A549 (cell line): ENCODE measurements at regions not wholly inside any gene's neighbourhood (a gene's known extent, or its start where the extent isn't known, plus 50 kb on each side); places are given as distances from the start of the nearest gene placed in this dataset.

ENCODE experiments used
- CTCF ChIP-seq: fragments of >200 bp; sonication (Bioruptor Twin); formaldehyde crosslinking; IDR thresholded peaks from 3 replicates; pipeline ENCODE4 v1.5.1; 2016
- EP300 ChIP-seq, 2 experiments: fragments of >200 bp; sonication (Bioruptor Twin); formaldehyde crosslinking; IDR thresholded peaks; 2 replicates in 1 of 2; 3 replicates in 1 of 2; pipeline ENCODE4 v1.6.1; 2016 to 2017
- HDAC2 ChIP-seq: fragments of 200-600 bp; sonication (generic); IDR thresholded peaks from 2 replicates; pipeline ENCODE4 v1.6.1; 2016
- JUN ChIP-seq, 2 experiments: fragments of >200 bp; sonication (Bioruptor Twin); formaldehyde crosslinking; IDR thresholded peaks; 2 replicates in 1 of 2; 3 replicates in 1 of 2; pipeline ENCODE4 v1.6.1; 2016 to 2017
- NPAS2 ChIP-seq: fragments of 250-450 bp; sonication (Bioruptor Pico); IDR thresholded peaks from 2 replicates; pipeline ENCODE4 v1.8.0; 2022; ENCODE audit warnings: mild to moderate bottlenecking, moderate library complexity, borderline replicate concordance
- NR3C1 ChIP-seq: fragments of >200 bp; sonication (Bioruptor Twin); formaldehyde crosslinking; IDR thresholded peaks from 3 replicates; pipeline ENCODE4 v1.6.1; 2017
- POLR2AphosphoS2 ChIP-seq: conservative IDR thresholded peaks from 2 replicates; pipeline ENCODE4 v1.6.1; 2012; ENCODE audit warnings: low read length, improper control_type of control experiment, inconsistent platforms
- RNF2 ChIP-seq: fragments of 200-600 bp; sonication (generic); IDR thresholded peaks from 2 replicates; pipeline ENCODE4 v1.6.1; 2016; ENCODE audit warnings: low read depth, mild to moderate bottlenecking, antibody characterized with exemption, moderate library complexity, borderline replicate concordance
- TP53 ChIP-seq: fragments of 250-450 bp; sonication (Bioruptor Pico); IDR thresholded peaks from 2 replicates; pipeline ENCODE4 v1.5.0; 2021; ENCODE audit warnings: mild to moderate bottlenecking, moderate library complexity
- TF ChIP-seq, protein P1 (sequence below): IDR thresholded peaks from 2 replicates; pipeline ENCODE4 v1.6.1; 2012
- TF ChIP-seq, protein P2 (sequence below): fragments of 200-600 bp; sonication (generic); IDR thresholded peaks from 2 replicates; pipeline ENCODE4 v1.6.1; 2016; ENCODE audit warnings: antibody characterized with exemption, mild to moderate bottlenecking, moderate library complexity

GRCh38 chr14:96690713-96691383, 106.3 kb upstream of the VRK1 start:
- TF ChIP-seq POLR2AphosphoS2, result no peak
- no peak for TF ChIP-seq RNF2
- TF ChIP-seq CTCF, result no peak
- TF ChIP-seq, protein P1, sequence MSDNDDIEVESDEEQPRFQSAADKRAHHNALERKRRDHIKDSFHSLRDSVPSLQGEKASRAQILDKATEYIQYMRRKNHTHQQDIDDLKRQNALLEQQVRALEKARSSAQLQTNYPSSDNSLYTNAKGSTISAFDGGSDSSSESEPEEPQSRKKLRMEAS, result no peak
- no peak for TF ChIP-seq NR3C1
- no peak for TF ChIP-seq NPAS2
- no peak for TF ChIP-seq HDAC2
- TF ChIP-seq JUN (IDR thresholded peaks at IDR 0.05), result no peak
- no peak for TF ChIP-seq EP300 (IDR thresholded peaks at IDR 0.05)
- TF ChIP-seq, protein P2, sequence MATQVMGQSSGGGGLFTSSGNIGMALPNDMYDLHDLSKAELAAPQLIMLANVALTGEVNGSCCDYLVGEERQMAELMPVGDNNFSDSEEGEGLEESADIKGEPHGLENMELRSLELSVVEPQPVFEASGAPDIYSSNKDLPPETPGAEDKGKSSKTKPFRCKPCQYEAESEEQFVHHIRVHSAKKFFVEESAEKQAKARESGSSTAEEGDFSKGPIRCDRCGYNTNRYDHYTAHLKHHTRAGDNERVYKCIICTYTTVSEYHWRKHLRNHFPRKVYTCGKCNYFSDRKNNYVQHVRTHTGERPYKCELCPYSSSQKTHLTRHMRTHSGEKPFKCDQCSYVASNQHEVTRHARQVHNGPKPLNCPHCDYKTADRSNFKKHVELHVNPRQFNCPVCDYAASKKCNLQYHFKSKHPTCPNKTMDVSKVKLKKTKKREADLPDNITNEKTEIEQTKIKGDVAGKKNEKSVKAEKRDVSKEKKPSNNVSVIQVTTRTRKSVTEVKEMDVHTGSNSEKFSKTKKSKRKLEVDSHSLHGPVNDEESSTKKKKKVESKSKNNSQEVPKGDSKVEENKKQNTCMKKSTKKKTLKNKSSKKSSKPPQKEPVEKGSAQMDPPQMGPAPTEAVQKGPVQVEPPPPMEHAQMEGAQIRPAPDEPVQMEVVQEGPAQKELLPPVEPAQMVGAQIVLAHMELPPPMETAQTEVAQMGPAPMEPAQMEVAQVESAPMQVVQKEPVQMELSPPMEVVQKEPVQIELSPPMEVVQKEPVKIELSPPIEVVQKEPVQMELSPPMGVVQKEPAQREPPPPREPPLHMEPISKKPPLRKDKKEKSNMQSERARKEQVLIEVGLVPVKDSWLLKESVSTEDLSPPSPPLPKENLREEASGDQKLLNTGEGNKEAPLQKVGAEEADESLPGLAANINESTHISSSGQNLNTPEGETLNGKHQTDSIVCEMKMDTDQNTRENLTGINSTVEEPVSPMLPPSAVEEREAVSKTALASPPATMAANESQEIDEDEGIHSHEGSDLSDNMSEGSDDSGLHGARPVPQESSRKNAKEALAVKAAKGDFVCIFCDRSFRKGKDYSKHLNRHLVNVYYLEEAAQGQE, result no peak
- no peak for TF ChIP-seq TP53
